ENCODE measurements at regions not wholly inside any gene's neighbourhood (a gene's known extent, or its start where the extent isn't known, plus 50 kb on each side); places are given as distances from the start of the nearest gene placed in this dataset.

DNA sequence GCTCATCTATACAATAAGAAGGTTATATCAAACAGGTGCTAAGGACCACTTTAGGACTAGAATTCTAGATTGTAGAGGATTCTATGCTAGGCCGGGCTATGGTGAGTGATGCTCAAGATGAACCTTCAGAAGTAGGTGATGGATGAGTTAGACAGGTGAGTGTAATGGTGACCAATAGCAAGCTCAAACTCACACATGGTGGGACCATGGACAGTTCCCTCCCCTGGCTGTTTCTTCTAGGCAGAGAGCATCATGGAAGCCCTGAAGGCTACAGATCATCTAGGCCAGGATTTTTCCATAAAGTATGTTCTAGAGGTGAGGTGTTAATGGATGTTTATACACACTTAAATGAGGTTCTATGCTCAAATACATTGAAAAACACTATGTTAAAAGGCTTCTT, 162.2 kb upstream of the WDR11 start:
- TF ChIP-seq POLR2AphosphoS5 (IDR thresholded peaks at IDR 0.05; ENCODE audit: borderline replicate concordance, low read depth, low read length) (no peak), EZH2 (IDR thresholded peaks at IDR 0.05) (no peak), FOXP2 (optimal IDR thresholded peaks at IDR 0.05; ENCODE audit: control extremely low read depth, extremely low read length, insufficient read depth) (no peak)
- no peak overlapping the region for H3K9ac ChIP-seq (ENCODE audit: insufficient read length)

DNA sequence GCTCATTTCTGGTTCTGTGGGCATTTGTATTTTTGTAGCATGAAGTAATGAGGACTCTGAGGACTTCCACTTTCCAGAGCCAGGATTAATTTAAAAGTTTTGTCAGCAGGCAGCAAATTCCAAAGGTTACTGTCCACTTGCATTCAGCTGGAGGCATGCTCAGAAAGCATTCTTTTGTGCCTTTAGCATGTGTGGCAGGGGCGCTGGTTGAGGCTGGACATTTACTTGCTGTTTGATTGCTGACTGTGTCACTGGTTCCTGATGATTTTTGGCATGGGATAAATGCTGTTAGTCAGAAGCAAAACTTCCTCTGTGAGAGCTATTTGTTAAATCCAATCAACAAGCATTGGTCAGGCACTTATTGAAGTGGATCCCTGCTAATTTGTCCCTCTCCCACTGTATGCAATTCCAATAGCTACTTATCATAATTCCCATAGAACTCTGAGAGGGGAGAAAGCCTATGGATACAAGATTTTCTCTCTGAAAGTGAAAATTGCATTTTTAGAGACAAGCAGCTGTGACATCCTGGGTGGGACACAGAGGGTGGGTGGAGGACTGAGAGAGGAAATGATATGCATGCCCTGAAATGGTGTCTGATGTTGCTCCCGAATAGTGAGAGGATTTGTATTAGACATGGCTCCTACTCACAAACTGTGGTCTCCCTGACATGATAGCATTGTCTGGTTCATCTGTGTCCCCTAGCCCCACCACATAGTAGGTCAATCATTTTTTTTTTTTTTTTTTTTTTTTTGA, 161.2 kb upstream of the WDR11 start:
- H3K36me3 ChIP-seq (ENCODE audit: insufficient read depth, low read length), result no peaks in the 10 kb centered on the region
- H3K9ac ChIP-seq (ENCODE audit: insufficient read length), result no peak overlapping the region
- H3K9me3 ChIP-seq (ENCODE audit: low read depth, low read length), result no peaks in the 10 kb centered on the region
- no peak overlapping the region for H3K27ac ChIP-seq
- no peak for DNase-seq (ENCODE audit: low read depth, low spot score)
- TF ChIP-seq POLR2AphosphoS5 (IDR thresholded peaks at IDR 0.05; ENCODE audit: borderline replicate concordance, low read depth, low read length), result no peak
- TF ChIP-seq EZH2 (IDR thresholded peaks at IDR 0.05), result no peak
- TF ChIP-seq FOXP2 (optimal IDR thresholded peaks at IDR 0.05; ENCODE audit: control extremely low read depth, extremely low read length, insufficient read depth), result no peak
- H3K4me3 ChIP-seq, result no peak overlapping the region

More for the DNA sequence above, 162.2 kb upstream of the WDR11 start:
- no peak for DNase-seq (ENCODE audit: low read depth, low spot score)
- H3K27ac ChIP-seq, result no peak overlapping the region
- no peaks in the 10 kb centered on the region for H3K36me3 ChIP-seq (ENCODE audit: insufficient read depth, low read length)
- no peaks in the 10 kb centered on the region for H3K9me3 ChIP-seq (ENCODE audit: low read depth, low read length)
- H3K4me3 ChIP-seq, result no peak overlapping the region

DNA sequence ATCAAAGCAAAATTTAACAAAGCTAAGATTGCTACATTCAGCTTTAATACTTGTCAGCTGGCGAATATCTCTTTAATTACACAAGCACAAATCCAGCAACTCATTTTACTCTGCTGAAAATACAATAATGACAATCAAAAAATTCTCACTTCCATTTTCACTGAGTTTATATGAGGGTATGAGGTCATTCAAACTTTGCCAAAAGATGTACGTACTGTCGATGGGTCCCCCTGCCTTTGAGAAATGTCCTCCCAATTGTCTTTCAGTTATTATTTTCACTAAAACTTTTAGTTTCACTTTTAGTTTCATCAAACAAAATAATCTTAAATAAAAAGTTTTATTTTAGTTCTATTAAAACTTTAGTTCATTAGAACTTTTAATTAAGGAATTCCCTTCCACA, 159.5 kb upstream of the WDR11 start:
- DNase-seq (ENCODE audit: low read depth, low spot score), result no peak
- H3K9ac ChIP-seq (ENCODE audit: insufficient read length), result no peak overlapping the region
- H3K4me3 ChIP-seq, result no peak overlapping the region
- H3K27ac ChIP-seq, result no peak overlapping the region
- no peaks in the 10 kb centered on the region for H3K9me3 ChIP-seq (ENCODE audit: low read depth, low read length)
- H3K36me3 ChIP-seq (ENCODE audit: insufficient read depth, low read length), result no peaks in the 10 kb centered on the region
- TF ChIP-seq EZH2 (IDR thresholded peaks at IDR 0.05) (no peak), FOXP2 (optimal IDR thresholded peaks at IDR 0.05; ENCODE audit: control extremely low read depth, extremely low read length, insufficient read depth) (no peak), POLR2AphosphoS5 (IDR thresholded peaks at IDR 0.05; ENCODE audit: borderline replicate concordance, low read depth, low read length) (no peak)

GRCh38 chr10:120700426-120700825, 150.7 kb upstream of the WDR11 start:
- Histone ChIP-seq H3K9ac (ENCODE audit: insufficient read length) (no peak overlapping the region), H3K4me3 (no peak overlapping the region), H3K27ac (no peak overlapping the region), H3K9me3 (ENCODE audit: low read depth, low read length) (no peaks in the 10 kb centered on the region), H3K36me3 (ENCODE audit: insufficient read depth, low read length) (no peaks in the 10 kb centered on the region)
- no peak for DNase-seq (ENCODE audit: low read depth, low spot score)
- TF ChIP-seq FOXP2 (optimal IDR thresholded peaks at IDR 0.05; ENCODE audit: control extremely low read depth, extremely low read length, insufficient read depth) (no peak), EZH2 (IDR thresholded peaks at IDR 0.05) (no peak), POLR2AphosphoS5 (IDR thresholded peaks at IDR 0.05; ENCODE audit: borderline replicate concordance, low read depth, low read length) (no peak)

- no peak for DNase-seq (ENCODE audit: low read depth, low spot score)
These were observed 149.8 kb upstream of the WDR11 start for GRCh38 chr10:120701381-120701780.

DNA sequence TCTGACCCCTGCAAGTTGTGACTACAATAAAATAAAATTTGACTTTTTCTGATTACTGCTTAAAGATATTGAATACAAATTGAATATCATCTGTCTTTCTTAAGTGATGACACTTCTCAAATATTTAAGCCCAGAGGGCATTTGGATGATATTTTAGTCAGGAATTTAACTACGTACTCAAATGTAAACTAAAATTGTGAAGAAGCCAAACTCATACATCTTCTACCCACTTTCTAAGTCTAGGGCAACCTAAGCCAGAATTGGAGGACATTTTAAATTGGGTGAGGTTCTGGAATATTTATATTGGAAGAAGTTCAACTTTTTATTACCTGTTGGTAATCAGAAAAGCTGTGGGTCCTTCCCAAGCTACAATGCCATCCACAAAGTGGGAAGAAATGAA, 149.1 kb upstream of the WDR11 start:
- H3K9ac ChIP-seq (ENCODE audit: insufficient read length), result no peak overlapping the region
- no peak overlapping the region for H3K4me3 ChIP-seq
- H3K9me3 ChIP-seq (ENCODE audit: low read depth, low read length), result no peaks in the 10 kb centered on the region
- no peak overlapping the region for H3K27ac ChIP-seq
- no peak for TF ChIP-seq FOXP2 (optimal IDR thresholded peaks at IDR 0.05; ENCODE audit: control extremely low read depth, extremely low read length, insufficient read depth)
- no peak for TF ChIP-seq EZH2 (IDR thresholded peaks at IDR 0.05)
- DNase-seq (ENCODE audit: low read depth, low spot score), result no peak
- no peaks in the 10 kb centered on the region for H3K36me3 ChIP-seq (ENCODE audit: insufficient read depth, low read length)

More at GRCh38 chr10:120701381-120701780, 149.8 kb upstream of the WDR11 start:
- Histone ChIP-seq H3K27ac (no peak overlapping the region), H3K9ac (ENCODE audit: insufficient read length) (no peak overlapping the region), H3K4me3 (no peak overlapping the region), H3K9me3 (ENCODE audit: low read depth, low read length) (no peaks in the 10 kb centered on the region), H3K36me3 (ENCODE audit: insufficient read depth, low read length) (no peaks in the 10 kb centered on the region)
- TF ChIP-seq FOXP2 (optimal IDR thresholded peaks at IDR 0.05; ENCODE audit: control extremely low read depth, extremely low read length, insufficient read depth), result no peak
- no peak for TF ChIP-seq POLR2AphosphoS5 (IDR thresholded peaks at IDR 0.05; ENCODE audit: borderline replicate concordance, low read depth, low read length)
- TF ChIP-seq EZH2 (IDR thresholded peaks at IDR 0.05), result no peak

DNA sequence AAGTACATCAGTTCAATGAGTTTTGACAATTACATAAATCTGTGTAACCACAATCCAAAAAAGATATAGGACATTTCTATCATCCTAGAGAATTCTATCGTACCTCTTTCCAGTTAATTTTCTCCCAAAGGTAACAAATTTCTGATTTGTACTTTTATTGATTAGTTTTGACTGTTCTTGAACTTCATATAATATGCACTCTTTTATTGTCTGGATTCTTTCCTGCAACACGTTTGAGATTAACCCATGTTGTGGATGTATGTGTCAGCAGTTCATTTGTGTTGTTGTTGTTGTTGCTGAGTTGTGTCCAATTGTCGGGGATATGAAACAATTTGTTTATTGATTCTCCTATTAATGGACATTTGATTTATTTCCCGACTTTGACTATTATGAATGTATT, 145.9 kb upstream of the WDR11 start:
- H3K9ac ChIP-seq (ENCODE audit: insufficient read length), result no peak overlapping the region
- H3K36me3 ChIP-seq (ENCODE audit: insufficient read depth, low read length), result no peaks in the 10 kb centered on the region
- H3K9me3 ChIP-seq (ENCODE audit: low read depth, low read length), result no peaks in the 10 kb centered on the region
- TF ChIP-seq FOXP2 (optimal IDR thresholded peaks at IDR 0.05; ENCODE audit: control extremely low read depth, extremely low read length, insufficient read depth) (no peak), POLR2AphosphoS5 (IDR thresholded peaks at IDR 0.05; ENCODE audit: borderline replicate concordance, low read depth, low read length) (no peak), EZH2 (IDR thresholded peaks at IDR 0.05) (no peak)
- no peak for DNase-seq (ENCODE audit: low read depth, low spot score)
- H3K27ac ChIP-seq, result no peak overlapping the region
- H3K4me3 ChIP-seq, result no peak overlapping the region

GRCh38 chr10:120710076-120710475, 141.1 kb upstream of the WDR11 start:
- Histone ChIP-seq H3K36me3 (ENCODE audit: insufficient read depth, low read length) (no peaks in the 10 kb centered on the region), H3K4me3 (no peak overlapping the region), H3K9ac (ENCODE audit: insufficient read length) (no peak overlapping the region), H3K27ac (no peak overlapping the region), H3K9me3 (ENCODE audit: low read depth, low read length) (no peaks in the 10 kb centered on the region)
- TF ChIP-seq FOXP2 (optimal IDR thresholded peaks at IDR 0.05; ENCODE audit: control extremely low read depth, extremely low read length, insufficient read depth) (no peak), EZH2 (IDR thresholded peaks at IDR 0.05) (no peak), POLR2AphosphoS5 (IDR thresholded peaks at IDR 0.05; ENCODE audit: borderline replicate concordance, low read depth, low read length) (no peak)
- DNase-seq (ENCODE audit: low read depth, low spot score), result no peak

GRCh38 chr10:120711860-120712259, 139.3 kb upstream of the WDR11 start:
- TF ChIP-seq FOXP2 (optimal IDR thresholded peaks at IDR 0.05; ENCODE audit: control extremely low read depth, extremely low read length, insufficient read depth), result no peak
- no peak for TF ChIP-seq EZH2 (IDR thresholded peaks at IDR 0.05)
- no peak for TF ChIP-seq POLR2AphosphoS5 (IDR thresholded peaks at IDR 0.05; ENCODE audit: borderline replicate concordance, low read depth, low read length)
- H3K9me3 ChIP-seq (ENCODE audit: low read depth, low read length), result no peaks in the 10 kb centered on the region

More at GRCh38 chr10:120711860-120712259, 139.3 kb upstream of the WDR11 start:
- H3K36me3 ChIP-seq (ENCODE audit: insufficient read depth, low read length), result no peaks in the 10 kb centered on the region
- DNase-seq (ENCODE audit: low read depth, low spot score), result no peak
- H3K27ac ChIP-seq, result no peak overlapping the region
- H3K9ac ChIP-seq (ENCODE audit: insufficient read length), result no peak overlapping the region
- H3K4me3 ChIP-seq, result no peak overlapping the region
